K562 (cell line): ENCODE measurements at regions not wholly inside any gene's neighbourhood (a gene's known extent, or its start where the extent isn't known, plus 50 kb on each side); places are given as distances from the start of the nearest gene placed in this dataset.

Experiments
- ATAC-seq: fragments of 200-7000 bp; cut with Tn5 transposase; 3 replicates; pipeline ENCODE4 v1.9.1; 2020; ENCODE audit warnings: moderate library complexity
- BruUV-seq: library from RNA; stranded (reverse); fragments of 400-500 nt; replicated peaks from 2 replicates; lab custom pipeline; 2021; lab: Mats Ljungman, UMichigan
- CTCF ChIA-PET: fragments of 300-600 bp; formaldehyde crosslinking; extraction: SDS; loops from one replicate; lab custom pipeline; 2021; ENCODE audit warnings: low intra/inter-chr PET ratio; lab: Yijun Ruan, JAX
- POLR2A ChIA-PET: fragments of 300-600, 350-650 bp; sonication (Branson Sonifier 250); formaldehyde crosslinking; extraction: SDS; loops from one replicate; lab custom pipeline; 2021; ENCODE audit warnings: antibody characterized with exemption, inconsistent platforms; lab: Yijun Ruan, JAX
- DNase-seq, 4 experiments: peaks; one replicate each; pipeline versions ENCODE4 v3.0.0 to v3.0.0-alpha.2; 2011 to 2018; ENCODE audit warnings: low spot score in 3 of 4, mixed read lengths in 3 of 4; ENCODE audit errors: extremely low read depth in 1 of 4
- FAIRE-seq: peaks from 2 replicates; lab custom pipeline; 2011; peaks lifted over from hg19 to GRCh38; lab: Jason Lieb, UNC
- H2AFZ ChIP-seq: 2 replicates; pipeline ENCODE4 v1.6.0; 2011; ENCODE audit warnings: low read depth, low read length, control low read depth, inconsistent platforms
- H3K27ac ChIP-seq: fragments of 200-600 bp; 3 replicates; pipeline ENCODE4 v1.8.0; 2011; ENCODE audit warnings: low read depth, mild to moderate bottlenecking, control low read depth, inconsistent platforms, low read length, moderate library complexity, mixed read lengths; ENCODE audit errors: extremely low read depth
- H3K27me3 ChIP-seq, 2 experiments: fragments of 300-600 bp in 1 of 2; 2 replicates in 1 of 2; 3 replicates in 1 of 2; pipeline versions ENCODE4 v1.6.0 to v1.8.0; 2011; ENCODE audit warnings: inconsistent platforms in 2 of 2, low read length in 2 of 2, mild to moderate bottlenecking in 1 of 2, mixed read lengths in 1 of 2, moderate library complexity in 1 of 2; ENCODE audit not compliant: control insufficient read depth in 2 of 2, insufficient read depth in 2 of 2
- H3K36me3 ChIP-seq: fragments of 300-600 bp; 3 replicates; pipeline ENCODE4 v1.8.0; 2011; ENCODE audit warnings: mild to moderate bottlenecking, low read length, inconsistent platforms; ENCODE audit not compliant: control insufficient read depth, insufficient read depth
- H3K4me1 ChIP-seq, 2 experiments: fragments of 200-600 bp in 1 of 2; replicated peaks in 1 of 2; 2 replicates in 1 of 2; 3 replicates in 1 of 2; pipeline versions ENCODE4 v1.5.1 to v1.8.0; 2011; ENCODE audit warnings: inconsistent platforms in 2 of 2, low read length in 2 of 2, mild to moderate bottlenecking in 1 of 2, mixed read lengths in 1 of 2, moderate library complexity in 1 of 2; ENCODE audit not compliant: control insufficient read depth in 2 of 2, insufficient read depth in 2 of 2
- H3K4me2 ChIP-seq: 2 replicates; pipeline ENCODE4 v1.6.1; 2011; ENCODE audit warnings: low read length, control low read depth, inconsistent platforms, mixed read lengths; ENCODE audit not compliant: insufficient read depth
- H3K4me3 ChIP-seq: fragments of 200-600 bp; sonication (generic), shearing (Covaris generic); 2 replicates; pipeline ENCODE4 v1.5.1; 2016; ENCODE audit warnings: control low read depth, inconsistent platforms
- H3K79me2 ChIP-seq: fragments of 200-600 bp; 3 replicates; pipeline ENCODE4 v1.8.0; 2011; ENCODE audit warnings: low read length, inconsistent platforms; ENCODE audit not compliant: control insufficient read depth, insufficient read depth
- H3K9ac ChIP-seq, 2 experiments: 2 replicates each; pipeline versions ENCODE4 v1.6.0 to v1.6.1; 2011; ENCODE audit warnings: low read depth in 2 of 2, low read length in 2 of 2, control low read depth in 1 of 2, inconsistent platforms in 1 of 2, mild to moderate bottlenecking in 1 of 2, mixed read lengths in 1 of 2; ENCODE audit not compliant: insufficient read depth in 1 of 2
- H3K9me1 ChIP-seq: one replicate; pipeline ENCODE4 v1.6.0; 2011; ENCODE audit warnings: inconsistent platforms, mild to moderate bottlenecking, low read length, moderate library complexity; ENCODE audit not compliant: control insufficient read depth, insufficient read depth
- H3K9me3 ChIP-seq: replicated peaks from 2 replicates; pipeline ENCODE4 v1.5.1; 2011; ENCODE audit warnings: low read depth, low read length, inconsistent platforms; ENCODE audit not compliant: control insufficient read depth, insufficient read depth
- H4K20me1 ChIP-seq: replicated peaks from 2 replicates; pipeline ENCODE4 v1.6.1; 2011; ENCODE audit warnings: low read length, inconsistent platforms, mixed read lengths; ENCODE audit not compliant: control insufficient read depth, insufficient read depth
- CBFA2T3 ChIP-seq: fragments of 450-650 bp; IDR thresholded peaks from 2 replicates; pipeline ENCODE4 v1.6.1; 2017
- CEBPG ChIP-seq, 3 experiments: fragments of 200-800 bp in 1 of 3; sonication (Bioruptor generic) in 1 of 3; sonication (generic) in 1 of 3; formaldehyde crosslinking in 1 of 3; IDR thresholded peaks in 2 of 3; conservative IDR thresholded peaks in 1 of 3; 2 replicates each; pipeline versions ENCODE4 v1.6.1 to v1.8.0; 2016 to 2022; ENCODE audit warnings: missing compliant biosample characterization in 2 of 3, missing genetic modification characterization in 2 of 3, mild to moderate bottlenecking in 1 of 3, missing genetic modification reagents in 1 of 3
- CHD4 ChIP-seq: fragments of 200-600 bp; sonication (generic); IDR thresholded peaks from 3 replicates; pipeline ENCODE4 v1.6.1; 2012; ENCODE audit warnings: low read depth, mild to moderate bottlenecking, mixed read lengths, low read length, inconsistent platforms; ENCODE audit not compliant: insufficient read depth, insufficient replicate concordance, poor library complexity, severe bottlenecking
- COPS2 ChIP-seq: fragments of 450-650 bp; conservative IDR thresholded peaks from 2 replicates; pipeline ENCODE4 v1.6.1; 2016; ENCODE audit warnings: mild to moderate bottlenecking, moderate library complexity
- EHMT2 ChIP-seq: fragments of 450-650 bp; IDR thresholded peaks from 2 replicates; pipeline ENCODE4 v1.6.1; 2018; ENCODE audit warnings: antibody characterized with exemption
- ETS2 ChIP-seq: IDR thresholded peaks from 2 replicates; pipeline ENCODE4 v1.6.1; 2016; ENCODE audit warnings: borderline replicate concordance, missing genetic modification characterization, mild to moderate bottlenecking, moderate library complexity, missing compliant biosample characterization; ENCODE audit not compliant: poor library complexity, severe bottlenecking
- MTA1 ChIP-seq: fragments of 450-650 bp; IDR thresholded peaks from 2 replicates; pipeline ENCODE4 v1.6.1; 2017; ENCODE audit warnings: borderline replicate concordance
- NR4A1 ChIP-seq, 2 experiments: fragments of 250-450 bp in 1 of 2; fragments of 450-650 bp in 1 of 2; sonication (Bioruptor Pico) in 1 of 2; IDR thresholded peaks; 2 replicates each; pipeline versions ENCODE4 v1.4.0 to v1.6.1; 2016 to 2020; ENCODE audit warnings: mild to moderate bottlenecking in 2 of 2, missing compliant biosample characterization in 1 of 2, missing genetic modification characterization in 1 of 2, moderate library complexity in 1 of 2
- SMARCE1 ChIP-seq: fragments of 450-650 bp; IDR thresholded peaks from 2 replicates; pipeline ENCODE4 v1.7.1; 2016; ENCODE audit warnings: mild to moderate bottlenecking
- TAF15 ChIP-seq: fragments of 200-400 bp; formaldehyde crosslinking; IDR thresholded peaks from 2 replicates; pipeline ENCODE4 v1.6.1; 2017; ENCODE audit warnings: mild to moderate bottlenecking, low read depth, low read length, moderate library complexity
- ZNF253 ChIP-seq: fragments of 250-450 bp; sonication (Bioruptor Pico); conservative IDR thresholded peaks from 2 replicates; pipeline ENCODE4 v1.6.1; 2021; ENCODE audit warnings: mild to moderate bottlenecking
- WGBS: fragments of 100-300 bp; shearing (Covaris generic); methylation state at CpG from one replicate; pipeline ENCODE4 v1.1.6; 2016; ENCODE audit warnings: low coverage, mixed read lengths; ENCODE audit not compliant: insufficient coverage; ENCODE audit errors: missing lambda C conversion rate; 5-methylcytosine and 5-hydroxymethylcytosine counted together
- in situ Hi-C: fragments of 300-500 bp; cut with MboI; formaldehyde crosslinking; loops from 4 replicates; pipeline ENCODE4 v1.15.0; 2018; ENCODE audit warnings: inconsistent platforms, mixed read lengths
- intact Hi-C: fragments of 100-400 bp; cut with micrococcal nuclease; formaldehyde crosslinking; loops from 2 replicates; pipeline ENCODE4 v1.14.2; 2022
- TF ChIP-seq, protein P1 (sequence below): fragments of 250-450 bp; sonication (Bioruptor Pico); IDR thresholded peaks from 2 replicates; pipeline ENCODE4 v1.4.0; 2020; ENCODE audit warnings: mild to moderate bottlenecking
- TF ChIP-seq, protein P2 (sequence below): fragments of 450-650 bp; conservative IDR thresholded peaks from 2 replicates; pipeline ENCODE4 v1.6.1; 2016; ENCODE audit warnings: missing genetic modification characterization, low read depth, mild to moderate bottlenecking, missing compliant biosample characterization, moderate library complexity

- in situ Hi-C loops (no loop called here), intact Hi-C loops (no loop called here)
- Histone ChIP-seq H3K9me3 (no peaks in the 10 kb centered on the region; the same call in 1 of the 2 replicates), H3K79me2 (no peaks in the 10 kb centered on the region), H3K4me2 (no peak overlapping the region), H3K27ac (no peak overlapping the region), H2AFZ (no peak overlapping the region), H3K4me1 (no peaks in the 10 kb centered on the region), H3K4me3 (no peak overlapping the region), H4K20me1 (no peaks in the 10 kb centered on the region), H3K9me1 (no peaks in the 10 kb centered on the region), H3K27me3 (no peaks in the 10 kb centered on the region), H3K9ac (no peak overlapping the region), H3K36me3 (no peaks in the 10 kb centered on the region)
- FAIRE-seq (no peak), ATAC-seq (no peak), DNase-seq (no peak)
- ChIA-PET CTCF (no interaction called here), POLR2A (no interaction called here)
- BruUV-seq, result no TSS peak
- TF ChIP-seq, protein P1, sequence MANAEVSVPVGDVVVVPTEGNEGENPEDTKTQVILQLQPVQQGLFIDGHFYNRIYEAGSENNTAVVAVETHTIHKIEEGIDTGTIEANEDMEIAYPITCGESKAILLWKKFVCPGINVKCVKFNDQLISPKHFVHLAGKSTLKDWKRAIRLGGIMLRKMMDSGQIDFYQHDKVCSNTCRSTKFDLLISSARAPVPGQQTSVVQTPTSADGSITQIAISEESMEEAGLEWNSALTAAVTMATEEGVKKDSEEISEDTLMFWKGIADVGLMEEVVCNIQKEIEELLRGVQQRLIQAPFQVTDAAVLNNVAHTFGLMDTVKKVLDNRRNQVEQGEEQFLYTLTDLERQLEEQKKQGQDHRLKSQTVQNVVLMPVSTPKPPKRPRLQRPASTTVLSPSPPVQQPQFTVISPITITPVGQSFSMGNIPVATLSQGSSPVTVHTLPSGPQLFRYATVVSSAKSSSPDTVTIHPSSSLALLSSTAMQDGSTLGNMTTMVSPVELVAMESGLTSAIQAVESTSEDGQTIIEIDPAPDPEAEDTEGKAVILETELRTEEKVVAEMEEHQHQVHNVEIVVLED, result no peak
- TF ChIP-seq NR4A1 (CRISPR knock-in tag; IDR thresholded peaks at IDR 0.05), result no peak
- TF ChIP-seq NR4A1 (tag; IDR thresholded peaks at IDR 0.05), result no peak
- TF ChIP-seq EHMT2, result no peak
Measured at GRCh38 chr10:24012249-24012803, 196.6 kb upstream of the KIAA1217 start.

- 0% methylated on average over 1 of the region's 1 CpG for WGBS
- Histone ChIP-seq H3K4me1 (no peaks in the 10 kb centered on the region), H3K36me3 (no peaks in the 10 kb centered on the region), H2AFZ (no peak overlapping the region), H3K27ac (no peak overlapping the region), H3K9me1 (no peaks in the 10 kb centered on the region), H3K9me3 (no peaks in the 10 kb centered on the region), H3K9ac (no peak overlapping the region), H3K4me2 (no peak overlapping the region), H3K27me3 (no peaks in the 10 kb centered on the region), H4K20me1 (no peaks in the 10 kb centered on the region), H3K79me2 (no peaks in the 10 kb centered on the region), H3K4me3 (no peak overlapping the region)
- FAIRE-seq, result no peak
- POLR2A ChIA-PET, result interaction anchor here (0.8 kb wide), 1 partner anchor 1212 kb away, joined by 4 read pairs; no protein-coding TSS in a partner anchor
- no peak for DNase-seq
- in situ Hi-C loops, result no loop called here
- intact Hi-C loops, result no loop called here
- CTCF ChIA-PET, result no interaction called here
- BruUV-seq, result no TSS peak
- no peak for ATAC-seq
- TF ChIP-seq CBFA2T3, result no peak
- TF ChIP-seq ETS2, result no peak
- TF ChIP-seq CHD4, result no peak
- TF ChIP-seq CEBPG (CRISPR knock-in tag; IDR thresholded peaks at IDR 0.05), result no peak
- TF ChIP-seq CEBPG (tag; conservative IDR thresholded peaks at IDR 0.05 in 1 of 2, IDR thresholded peaks at IDR 0.05 in 1 of 2), result peak; percentile 54 to 99; a peak in 3 of 4 replicates
- TF ChIP-seq TAF15, result no peak
- TF ChIP-seq COPS2, result no peak
- no peak for TF ChIP-seq ZNF253
- TF ChIP-seq SMARCE1, result no peak
- no peak for TF ChIP-seq MTA1
- TF ChIP-seq, protein P2, sequence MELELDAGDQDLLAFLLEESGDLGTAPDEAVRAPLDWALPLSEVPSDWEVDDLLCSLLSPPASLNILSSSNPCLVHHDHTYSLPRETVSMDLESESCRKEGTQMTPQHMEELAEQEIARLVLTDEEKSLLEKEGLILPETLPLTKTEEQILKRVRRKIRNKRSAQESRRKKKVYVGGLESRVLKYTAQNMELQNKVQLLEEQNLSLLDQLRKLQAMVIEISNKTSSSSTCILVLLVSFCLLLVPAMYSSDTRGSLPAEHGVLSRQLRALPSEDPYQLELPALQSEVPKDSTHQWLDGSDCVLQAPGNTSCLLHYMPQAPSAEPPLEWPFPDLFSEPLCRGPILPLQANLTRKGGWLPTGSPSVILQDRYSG (tag), result no peak
Measured at GRCh38 chr10:24027107-24027506, 181.8 kb upstream of the KIAA1217 start.
